ENCODE measurements at regions not wholly inside any gene's neighbourhood (a gene's known extent, or its start where the extent isn't known, plus 50 kb on each side); places are given as distances from the start of the nearest gene placed in this dataset.
"Not testable (repeated sequence)": the region's sequence is repeated elsewhere in the genome, so short reads cannot be mapped to it uniquely, and the experiment has no call there.

- FAIRE-seq, result no peak
These were observed 130.6 kb upstream of the TGFBR2 start for GRCh38 chr3:30475809-30476178.

DNA sequence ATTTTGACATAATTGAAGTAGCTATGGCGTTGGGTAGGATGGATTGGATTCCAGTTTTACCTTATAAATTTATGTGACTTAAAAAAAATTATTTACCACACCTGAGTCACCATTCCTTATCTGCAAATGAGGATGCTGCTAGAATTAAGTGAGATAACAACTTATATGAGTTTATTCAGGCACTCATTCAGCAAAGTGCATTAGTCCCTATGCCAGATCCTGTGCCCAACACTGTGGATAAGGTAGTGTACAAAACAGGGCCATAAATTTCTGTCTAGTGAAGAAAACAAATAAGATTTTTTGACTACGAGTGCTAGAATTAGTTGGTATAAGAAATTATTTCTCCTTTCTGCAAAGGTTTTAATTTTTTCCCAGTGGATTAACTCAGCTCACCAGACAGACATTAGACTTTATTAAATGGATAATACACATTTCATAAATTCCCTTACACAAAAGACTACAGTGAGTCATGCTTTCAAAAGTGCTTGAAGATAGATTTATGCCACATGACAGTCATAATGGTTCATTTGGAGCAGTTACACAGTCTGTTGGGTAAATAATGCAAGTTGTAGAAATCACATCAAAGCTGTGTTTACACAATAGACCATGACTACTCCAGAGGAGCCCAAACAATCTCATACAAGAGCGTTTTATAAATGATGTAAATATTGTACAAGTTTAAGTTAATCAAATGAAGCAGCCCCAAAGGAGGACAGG, 129.9 kb upstream of the TGFBR2 start:
- no peak for FAIRE-seq

DNA sequence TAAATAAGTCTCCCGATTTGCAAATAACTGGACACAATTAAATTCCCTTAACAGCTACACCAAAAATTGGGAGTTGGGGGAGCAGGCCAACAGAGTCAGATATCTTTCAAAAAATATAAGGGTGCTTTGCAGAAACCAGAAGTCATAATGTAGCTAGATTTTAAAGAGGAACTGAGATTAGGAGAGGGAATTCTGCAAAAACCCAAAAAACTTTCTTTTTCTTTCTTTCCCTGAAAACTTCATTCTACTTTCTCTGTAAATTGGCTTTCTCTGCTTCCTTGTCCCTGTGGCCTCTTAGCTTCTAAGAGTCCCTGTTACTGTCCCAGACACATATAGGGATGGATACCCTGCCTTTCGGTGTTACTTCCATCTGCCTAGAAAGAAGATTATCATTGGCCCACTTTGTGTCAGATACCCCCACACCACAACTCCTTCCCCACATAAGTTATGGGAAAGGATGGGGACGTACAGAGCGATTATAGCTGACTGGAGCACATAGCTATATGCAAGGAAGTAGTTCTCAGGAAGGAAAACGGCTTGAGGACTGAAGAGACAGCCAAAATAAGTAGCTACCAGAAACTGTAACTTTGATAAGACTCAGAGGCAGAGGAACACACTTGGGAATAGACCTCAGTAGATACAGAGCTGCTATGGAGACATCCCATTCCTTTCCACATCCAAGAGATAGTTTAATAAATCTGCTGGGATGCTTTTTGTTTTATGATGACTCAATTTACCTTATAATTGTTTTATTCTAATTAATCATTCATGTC, 129.1 kb upstream of the TGFBR2 start:
- no peak for FAIRE-seq

GRCh38 chr3:30479737-30480136, 126.7 kb upstream of the TGFBR2 start:
- FAIRE-seq, result not testable (repeated sequence)

- not testable (repeated sequence) for FAIRE-seq
These were observed 126.2 kb upstream of the TGFBR2 start for GRCh38 chr3:30480156-30480555.

DNA sequence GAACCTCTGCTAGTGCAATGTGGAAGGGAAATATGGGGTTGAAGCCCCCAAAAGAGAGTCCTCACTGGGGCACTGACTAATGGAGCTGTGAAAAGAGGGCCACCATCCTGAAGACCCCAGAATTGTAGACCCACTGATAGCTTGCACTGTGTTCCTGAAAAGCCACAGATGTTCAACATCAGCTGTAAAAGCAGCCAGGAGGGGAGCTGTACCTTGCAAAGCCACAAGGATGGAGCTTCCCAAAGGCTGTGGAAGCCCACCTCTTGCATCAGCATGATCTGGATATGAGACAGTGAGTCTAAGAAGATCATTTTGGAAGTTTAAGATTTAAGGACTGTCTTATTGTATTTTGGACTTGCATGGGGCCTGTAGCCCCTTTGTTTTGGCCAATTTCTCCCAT, 125.8 kb upstream of the TGFBR2 start:
- FAIRE-seq, result no peak

DNA sequence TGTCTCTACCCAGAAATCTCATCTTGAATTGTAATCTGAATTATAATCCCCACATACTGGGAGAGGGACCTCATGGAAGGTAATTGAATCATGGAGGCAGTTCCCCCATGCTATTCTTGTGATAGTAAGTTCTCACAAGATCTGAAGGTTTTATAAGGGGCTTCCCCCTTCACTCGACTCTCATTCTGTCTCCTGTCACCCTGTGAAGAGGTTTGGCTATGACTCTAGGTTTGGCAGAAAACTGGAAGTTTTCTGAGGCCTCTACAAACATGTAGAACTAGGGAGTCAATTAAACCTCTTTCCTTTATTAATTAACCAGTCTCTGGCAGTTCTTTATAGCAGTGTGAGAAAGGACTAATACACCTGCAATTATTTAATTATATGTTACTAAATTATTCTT, 125.2 kb upstream of the TGFBR2 start:
- FAIRE-seq, result no peak

- FAIRE-seq, result not testable (repeated sequence)
These were observed 122.2 kb upstream of the TGFBR2 start for GRCh38 chr3:30484229-30484628.

- no peak for FAIRE-seq
These were observed 120.0 kb upstream of the TGFBR2 start for GRCh38 chr3:30486368-30486767.

GRCh38 chr3:30488070-30488756, 118.2 kb upstream of the TGFBR2 start:
- no peak for FAIRE-seq

DNA sequence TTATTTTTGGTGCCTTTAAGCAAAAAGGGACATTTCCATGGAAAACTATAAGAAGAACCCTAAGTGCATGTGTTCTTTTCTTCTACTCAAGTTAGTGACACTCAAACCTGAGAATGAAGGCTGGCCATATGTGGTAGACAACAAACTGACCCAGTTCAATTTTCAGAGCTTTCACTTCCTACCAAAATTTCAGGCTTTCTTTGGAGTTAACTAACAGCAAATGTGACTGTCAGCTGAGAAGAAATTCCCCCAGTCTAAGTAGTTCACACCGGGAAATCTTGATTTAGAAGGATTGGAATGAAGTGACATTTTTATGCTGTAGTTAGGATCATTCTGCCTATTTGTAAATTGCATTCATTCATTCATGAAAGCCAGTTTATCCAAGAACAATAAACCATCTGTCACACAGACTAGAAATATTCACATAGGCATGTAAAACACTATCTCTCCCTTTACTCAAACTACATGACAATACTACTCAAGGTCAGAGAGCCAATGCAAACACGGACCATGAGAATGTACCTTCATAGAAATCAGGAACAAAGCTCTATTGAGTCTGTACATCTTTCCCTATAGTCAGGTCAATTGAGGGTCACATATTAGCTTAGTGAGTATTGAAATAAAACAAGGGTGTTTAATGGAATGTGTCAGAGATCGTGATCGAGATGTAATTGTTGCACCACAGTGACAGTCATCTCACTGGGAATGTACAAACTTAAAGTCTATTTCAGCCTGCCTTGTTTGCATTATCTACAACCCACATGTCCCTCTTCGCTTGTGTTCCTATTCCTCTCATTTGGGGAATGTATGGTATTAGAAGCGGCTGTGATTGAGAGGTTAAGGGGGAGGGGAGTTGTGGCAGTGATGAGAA, 113.8 kb upstream of the TGFBR2 start:
- peak; percentile 88 for FAIRE-seq

DNA sequence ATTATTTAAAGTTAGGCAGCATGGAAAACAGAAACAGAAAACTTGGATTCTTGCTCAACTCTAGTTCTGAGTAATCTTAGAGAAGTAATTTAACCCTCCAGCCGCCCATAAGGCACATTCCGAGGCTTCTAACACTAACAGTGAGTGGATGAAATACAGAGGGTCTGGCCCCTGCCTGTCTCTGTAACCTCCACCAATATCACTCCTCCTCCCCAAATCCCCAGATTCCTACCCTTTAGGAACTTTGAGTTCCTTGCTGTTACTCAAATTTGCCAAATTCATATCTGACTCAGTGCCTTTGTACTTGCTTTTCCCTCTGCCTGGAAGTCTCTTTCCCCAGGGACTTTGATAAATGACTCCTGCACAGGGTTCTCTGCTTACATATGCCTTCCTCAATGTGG, 112.5 kb upstream of the TGFBR2 start:
- peak; percentile 67 for FAIRE-seq

DNA sequence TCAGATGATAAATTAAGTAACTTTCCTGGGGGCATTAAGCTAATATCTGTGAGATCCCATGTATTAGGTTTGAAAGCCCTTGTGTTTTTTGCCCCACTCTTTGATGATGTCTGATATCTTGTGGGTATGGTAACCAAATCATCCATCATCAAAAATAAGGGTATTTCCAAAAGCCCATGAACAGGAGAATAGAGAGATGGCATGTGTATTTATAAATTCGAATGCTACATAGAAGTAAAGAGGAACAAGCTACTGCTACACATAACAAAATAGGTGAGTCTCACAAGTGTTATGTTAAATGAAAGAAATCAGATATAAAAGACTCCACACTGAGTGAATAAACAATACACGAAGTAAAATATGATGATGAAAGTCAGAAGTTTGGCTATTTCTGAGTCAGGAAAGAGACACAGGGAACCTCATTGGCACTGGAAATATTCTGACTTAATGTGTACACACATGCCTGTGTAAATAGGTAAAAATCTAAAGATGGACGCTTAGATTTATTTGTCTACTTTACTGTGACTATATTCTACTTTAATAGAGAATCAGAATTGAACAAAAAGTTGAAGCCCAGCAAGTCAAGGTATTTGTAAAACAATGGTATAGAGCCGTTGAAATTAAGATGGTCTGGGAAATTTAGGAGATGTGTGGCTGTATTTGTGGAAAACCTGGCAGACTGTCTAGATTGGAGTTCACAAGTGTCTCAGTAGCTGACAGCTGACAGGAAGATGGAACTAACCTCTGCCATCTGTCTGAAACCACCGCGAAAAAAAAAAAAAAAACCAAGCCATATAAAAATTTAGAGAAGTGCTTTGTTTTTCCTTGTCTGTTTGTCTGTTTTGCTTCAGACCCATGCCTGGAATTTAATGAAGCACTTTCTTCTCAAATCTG, 111.0 kb upstream of the TGFBR2 start:
- peak; percentile 7 for FAIRE-seq

GRCh38 chr3:30496066-30496966, 110.1 kb upstream of the TGFBR2 start:
- peak; percentile 85 for FAIRE-seq

DNA sequence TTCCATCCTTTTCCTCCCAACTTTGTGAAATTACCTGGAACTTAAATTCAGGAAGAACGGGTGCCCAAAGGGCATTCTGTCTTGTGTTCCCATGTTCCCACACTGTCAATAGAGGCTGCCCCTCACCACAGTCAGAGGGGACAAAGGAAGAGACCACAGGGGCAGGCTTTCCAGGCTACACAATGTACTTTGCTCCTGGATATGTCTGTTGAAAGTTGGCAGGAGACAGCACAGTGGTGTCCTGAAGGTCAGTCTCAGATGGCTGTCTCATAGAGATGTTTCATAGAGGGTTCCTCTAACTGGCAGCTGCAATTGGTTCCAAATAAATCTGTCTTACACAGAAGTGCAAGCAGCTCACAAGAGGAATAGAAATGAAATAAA, 107.8 kb upstream of the TGFBR2 start:
- FAIRE-seq, result no peak

- no peak for FAIRE-seq
These were observed 105.6 kb upstream of the TGFBR2 start for GRCh38 chr3:30500666-30501399.

DNA sequence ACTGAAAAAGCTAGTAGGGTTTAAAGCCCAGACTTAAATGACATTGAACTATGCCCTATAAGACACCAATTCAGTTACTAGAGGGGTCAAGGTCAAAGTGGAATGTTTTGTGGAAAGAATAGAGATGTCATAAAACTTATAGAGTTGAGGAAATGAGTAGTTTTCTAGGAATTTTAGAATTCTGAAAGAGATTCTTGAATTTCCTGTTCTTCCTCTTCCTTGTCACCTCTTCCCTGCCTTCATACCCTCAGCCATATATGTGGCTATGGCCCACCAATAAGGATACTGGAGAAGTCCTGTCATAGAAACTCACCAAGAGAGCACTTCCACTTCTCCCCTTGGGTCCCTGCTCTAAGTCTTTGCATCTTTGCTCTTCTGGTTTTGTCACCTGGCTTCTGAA, 104.9 kb upstream of the TGFBR2 start:
- no peak for FAIRE-seq

DNA sequence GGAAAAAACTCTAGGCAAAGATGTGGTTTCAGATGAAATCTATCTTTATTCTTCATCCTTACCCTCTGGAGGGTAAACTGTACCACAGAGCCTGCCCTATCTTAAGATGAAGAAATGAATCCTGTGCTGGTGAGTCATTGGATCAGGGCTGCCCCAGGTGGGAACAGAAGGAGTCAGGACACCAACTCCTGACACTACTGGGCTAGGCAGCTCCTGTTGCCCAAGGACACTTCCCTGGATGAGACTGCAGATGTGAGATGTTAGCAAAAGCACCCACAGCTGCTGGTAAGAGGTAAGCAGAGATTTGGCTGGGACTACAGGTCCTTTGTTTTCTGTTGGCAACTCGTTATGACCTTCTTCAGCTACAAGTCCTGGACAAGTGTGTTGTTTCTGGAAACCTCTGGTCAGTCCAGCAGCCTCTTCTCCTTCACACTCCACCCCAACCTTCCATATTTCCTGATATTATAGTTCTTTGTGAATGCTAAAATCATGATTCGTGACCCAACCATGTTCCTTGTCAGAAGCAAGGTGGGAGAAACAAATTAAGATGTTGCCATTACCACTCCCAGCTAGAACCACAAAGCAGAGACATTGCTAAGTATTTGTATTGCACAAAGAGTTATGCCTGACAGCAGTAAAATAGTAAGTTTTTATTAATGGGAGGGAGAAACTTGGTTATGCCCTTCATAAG, 104.2 kb upstream of the TGFBR2 start:
- FAIRE-seq, result no peak

DNA sequence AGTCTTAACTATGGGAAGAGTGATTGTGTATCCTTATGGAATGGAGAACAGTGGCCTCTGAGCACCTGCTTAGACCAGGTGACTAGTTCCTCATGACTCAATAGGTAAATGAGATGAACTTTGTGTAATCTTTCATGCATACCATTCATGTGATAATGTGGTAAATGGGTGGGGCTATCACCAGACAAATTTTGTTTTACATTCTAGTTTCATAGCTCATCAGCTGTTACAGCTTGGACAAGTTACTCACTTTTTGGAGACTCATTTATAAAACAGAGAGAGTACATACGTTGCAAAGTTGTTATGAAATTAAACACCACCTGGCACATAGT, 103.7 kb upstream of the TGFBR2 start:
- FAIRE-seq, result no peak

DNA sequence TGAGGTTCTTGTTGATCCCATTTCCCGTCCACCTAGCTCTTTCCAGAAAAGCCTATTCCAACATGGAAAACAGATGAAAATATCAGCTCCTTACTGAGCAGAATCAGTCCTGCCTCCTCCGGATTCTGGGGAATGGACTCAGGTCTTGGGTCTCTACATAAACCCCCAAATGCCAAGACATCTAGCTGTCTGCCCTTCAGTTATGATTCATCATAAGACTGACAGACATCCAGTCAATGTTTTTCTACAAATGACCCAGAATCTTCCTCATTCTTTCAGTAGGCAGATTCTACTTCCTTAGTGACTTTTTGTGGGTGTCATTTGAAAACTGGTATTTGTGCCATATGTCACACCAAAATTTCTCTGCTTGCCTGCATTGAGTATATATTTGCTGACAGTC, 103.0 kb upstream of the TGFBR2 start:
- no peak for FAIRE-seq
